Islet of Langerhans (tissue), 1 donor: ENCODE measurements at regions not wholly inside any gene's neighbourhood (a gene's known extent, or its start where the extent isn't known, plus 50 kb on each side); places are given as distances from the start of the nearest gene placed in this dataset.
"Not testable (repeated sequence)": the region's sequence is repeated elsewhere in the genome, so short reads cannot be mapped to it uniquely, and the experiment has no call there.

Source experiments
- FAIRE-seq: peaks from one replicate; lab custom pipeline; 2011; peaks lifted over from hg19 to GRCh38; lab: Jason Lieb, UNC

DNA sequence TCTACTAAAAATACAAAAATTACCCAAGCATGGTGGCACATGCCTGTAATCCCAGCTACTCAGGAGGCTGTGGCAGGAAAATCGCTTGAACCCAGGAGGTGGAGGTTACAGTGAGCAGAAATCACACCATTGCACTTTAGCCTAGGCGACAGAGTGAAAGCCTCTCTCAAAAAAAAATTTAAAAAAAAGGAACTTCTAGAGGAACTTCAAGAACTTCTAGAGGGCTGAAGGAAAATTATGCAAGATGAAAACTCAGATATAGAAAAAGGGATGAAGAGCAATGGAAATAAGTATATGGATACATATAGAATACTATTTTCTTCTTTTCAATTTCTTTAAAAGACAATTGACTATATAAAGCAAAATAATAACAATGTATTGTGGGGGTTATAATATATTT lies 51.2 kb upstream of the PRR5 start:
- FAIRE-seq = no peak

DNA sequence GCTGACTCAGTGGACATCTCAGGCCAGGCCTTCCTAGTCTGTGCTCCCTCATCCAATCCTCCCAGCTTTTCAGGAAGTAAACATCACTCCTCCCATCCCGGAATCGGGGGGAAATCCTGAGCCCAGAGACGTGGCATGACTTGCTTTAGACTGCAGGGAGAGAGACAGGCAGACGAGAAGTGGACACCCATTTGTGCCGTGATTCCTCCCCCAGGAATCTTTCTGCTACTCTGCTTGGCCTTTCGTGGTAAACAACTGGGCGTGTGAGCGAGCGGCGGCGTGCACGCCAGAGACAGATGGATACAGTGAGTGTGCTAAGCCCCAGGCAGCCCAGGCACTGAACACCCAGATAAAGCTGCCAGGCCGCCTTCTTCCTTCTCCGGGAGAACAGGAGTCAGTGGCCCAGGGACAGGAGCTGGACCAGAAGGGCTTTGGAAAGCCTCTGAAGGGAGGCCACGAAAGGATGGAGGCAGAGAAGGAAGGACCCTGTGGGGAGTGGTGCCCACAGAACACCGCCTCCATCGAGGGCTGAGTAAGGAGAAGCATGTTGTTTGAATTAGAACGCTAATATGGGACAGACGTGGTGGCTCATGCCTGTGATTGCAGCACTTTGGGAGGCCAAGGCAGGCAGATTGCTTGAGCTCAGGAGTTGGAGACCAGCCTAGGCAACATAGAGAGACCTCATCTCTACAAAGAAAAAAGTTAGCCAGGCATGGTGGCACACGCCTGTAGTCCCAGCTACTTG lies 53.0 kb upstream of the PRR5 start:
- no peak for FAIRE-seq

DNA sequence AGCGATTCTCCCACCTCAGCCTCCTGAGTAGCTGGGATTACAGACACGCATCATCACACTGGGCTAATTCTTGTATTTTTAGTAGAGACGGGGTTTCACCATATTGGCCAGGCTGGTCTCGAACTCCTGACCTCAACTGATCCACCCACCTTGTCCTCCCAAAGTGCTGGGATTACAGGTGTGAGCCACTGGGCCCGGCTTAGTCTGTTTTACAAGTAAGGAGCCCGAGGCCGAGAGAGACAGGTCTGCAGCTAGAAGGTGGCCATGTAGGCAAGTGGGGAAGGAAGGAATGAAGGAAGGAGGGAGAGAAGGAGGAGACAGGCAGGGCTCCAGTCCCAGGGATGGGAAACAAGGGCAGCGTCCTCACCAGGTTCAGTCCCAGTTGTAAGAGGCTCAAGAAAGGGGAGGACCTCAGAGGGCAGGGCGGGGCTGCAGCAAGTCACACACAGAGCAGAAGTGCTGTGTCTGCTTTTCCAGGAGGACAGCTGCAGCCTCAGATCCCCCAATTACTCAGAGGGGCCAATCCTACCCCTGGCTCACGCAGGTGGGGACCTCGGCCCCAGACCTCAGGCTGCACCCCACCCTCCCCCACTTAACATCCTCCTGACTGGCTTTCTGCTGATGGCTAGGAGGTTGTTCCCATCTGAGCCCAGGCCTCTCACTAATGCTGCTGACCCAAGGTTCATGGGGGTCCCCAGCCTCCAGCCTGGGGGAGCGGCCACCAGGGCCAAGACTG lies 53.8 kb upstream of the PRR5 start:
- no peak for FAIRE-seq

DNA sequence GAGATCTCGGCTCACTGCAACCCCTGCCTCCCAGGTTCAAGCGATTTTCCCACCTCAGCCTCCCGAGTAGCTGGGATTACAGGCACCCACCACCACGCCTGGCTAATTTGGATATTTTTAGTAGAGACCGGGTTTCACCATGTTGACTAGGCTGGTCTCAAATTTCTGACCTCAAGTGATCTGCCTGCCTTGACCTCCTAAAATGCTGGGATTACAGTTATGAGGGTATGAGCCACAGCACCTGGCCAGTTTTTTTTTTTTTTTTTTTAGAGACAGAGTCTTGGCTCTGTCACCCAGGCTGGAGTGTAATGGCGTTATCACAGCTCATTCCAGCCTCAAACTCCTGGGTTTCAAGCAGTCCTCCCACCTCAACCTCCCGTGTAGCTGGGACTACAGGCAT lies 54.9 kb upstream of the PRR5 start:
- no peak for FAIRE-seq

DNA sequence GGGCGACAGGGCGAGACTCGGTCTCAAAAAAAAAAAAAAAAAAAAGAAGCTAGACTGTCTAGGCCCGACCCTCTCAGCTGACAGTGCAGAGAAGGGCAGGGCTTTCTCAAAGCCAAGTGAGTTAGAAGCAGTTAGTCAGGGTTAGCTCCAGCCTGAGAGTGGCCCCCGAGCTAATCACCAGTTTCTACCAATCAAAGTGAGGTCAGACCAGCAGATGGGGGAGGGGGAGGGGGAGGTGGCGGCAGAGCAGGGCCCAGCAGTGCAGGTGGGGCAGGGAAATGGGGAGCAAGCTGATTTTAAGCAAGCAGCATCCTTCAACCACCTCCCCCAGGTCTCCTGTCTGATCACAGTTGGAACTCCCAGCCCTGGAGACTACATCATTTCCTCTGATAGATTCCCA lies 55.3 kb upstream of the PRR5 start:
- no peak for FAIRE-seq

DNA sequence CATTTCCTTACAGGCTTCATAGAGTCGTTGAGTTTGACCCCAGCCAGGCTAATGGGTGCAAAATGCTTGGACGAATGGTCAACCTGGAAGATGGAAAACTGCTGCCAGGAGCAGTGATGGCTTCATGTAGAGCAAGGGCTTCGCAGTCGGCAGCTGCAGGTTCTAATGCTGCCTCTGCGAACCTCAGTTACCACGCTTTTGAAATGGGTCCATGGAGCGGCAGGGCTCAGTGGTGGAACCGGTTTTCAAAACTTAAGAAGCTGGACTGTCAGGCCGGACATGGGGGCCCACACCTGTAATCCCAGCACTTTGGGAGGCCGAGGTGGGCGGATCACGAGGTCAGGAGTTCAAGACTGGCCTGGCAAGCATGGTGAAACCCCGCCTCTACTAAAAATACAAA lies 55.9 kb upstream of the PRR5 start:
- FAIRE-seq = no peak

DNA sequence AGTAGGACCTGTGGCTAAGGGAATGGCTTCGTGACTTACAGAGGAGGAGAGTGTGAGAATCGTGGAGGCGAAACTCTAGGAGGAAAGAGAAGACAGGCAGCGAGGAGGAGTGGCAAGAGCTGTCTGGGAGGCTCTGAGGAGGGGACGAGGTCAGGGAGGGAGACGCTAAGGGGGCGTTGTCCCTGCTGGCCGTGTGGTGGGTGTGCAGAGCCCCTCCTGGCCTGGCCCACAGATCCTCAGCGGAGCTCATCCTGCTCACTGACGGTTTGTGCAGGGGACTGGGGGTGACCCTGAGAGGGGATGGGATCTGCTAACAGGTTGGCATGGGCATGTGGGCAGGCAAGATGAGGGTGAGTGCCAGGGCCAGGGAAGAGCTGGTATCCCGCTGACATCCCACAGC lies 56.5 kb upstream of the PRR5 start:
- no peak for FAIRE-seq

DNA sequence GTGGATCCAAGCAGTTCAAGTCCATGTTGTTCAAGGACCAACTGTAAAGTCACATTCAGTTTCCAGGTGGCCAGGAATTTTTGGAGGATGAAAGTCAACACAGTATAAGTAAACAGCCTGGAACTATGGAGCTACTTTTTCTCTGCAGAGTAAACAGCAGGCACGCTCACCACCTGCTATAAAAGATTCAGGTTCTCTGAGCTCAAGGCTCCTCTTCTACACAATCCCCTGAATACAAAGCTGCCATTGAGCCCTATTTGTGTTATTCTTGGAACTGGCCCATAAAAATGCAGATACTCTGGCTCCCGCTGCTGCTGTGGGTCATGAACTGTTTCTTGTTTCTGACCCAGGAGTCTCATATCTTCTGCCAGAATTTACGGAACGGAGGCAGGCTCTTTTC lies 56.9 kb upstream of the PRR5 start:
- FAIRE-seq = no peak

DNA sequence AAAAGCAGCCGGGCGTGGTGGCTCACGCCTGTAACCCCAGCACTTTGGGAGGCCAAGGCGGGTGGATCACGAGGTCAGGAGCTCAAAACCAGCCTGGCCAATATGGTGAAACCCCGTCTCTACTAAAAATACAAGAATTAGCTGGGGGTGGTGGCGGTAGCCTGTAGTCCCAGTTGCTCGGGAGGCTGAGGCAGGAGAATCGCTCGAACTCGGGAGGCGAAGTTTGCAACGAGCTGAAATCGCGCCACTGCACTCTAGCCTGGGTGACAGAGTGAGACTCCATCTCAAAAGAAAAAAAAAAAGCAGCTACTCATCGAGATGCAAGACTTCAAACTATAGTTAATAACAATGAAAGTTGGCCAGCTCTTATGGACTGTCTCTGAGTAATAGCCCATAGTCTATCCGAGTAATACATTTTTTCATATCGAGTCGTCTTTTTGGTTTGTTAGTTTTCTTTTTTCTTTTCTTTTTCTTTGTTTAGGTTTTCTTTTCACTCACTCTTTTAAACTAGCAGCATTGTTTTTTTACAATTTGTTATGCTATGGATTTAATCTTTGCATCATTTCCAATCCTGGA lies 58.4 kb upstream of the PRR5 start:
- not testable (repeated sequence) for FAIRE-seq

DNA sequence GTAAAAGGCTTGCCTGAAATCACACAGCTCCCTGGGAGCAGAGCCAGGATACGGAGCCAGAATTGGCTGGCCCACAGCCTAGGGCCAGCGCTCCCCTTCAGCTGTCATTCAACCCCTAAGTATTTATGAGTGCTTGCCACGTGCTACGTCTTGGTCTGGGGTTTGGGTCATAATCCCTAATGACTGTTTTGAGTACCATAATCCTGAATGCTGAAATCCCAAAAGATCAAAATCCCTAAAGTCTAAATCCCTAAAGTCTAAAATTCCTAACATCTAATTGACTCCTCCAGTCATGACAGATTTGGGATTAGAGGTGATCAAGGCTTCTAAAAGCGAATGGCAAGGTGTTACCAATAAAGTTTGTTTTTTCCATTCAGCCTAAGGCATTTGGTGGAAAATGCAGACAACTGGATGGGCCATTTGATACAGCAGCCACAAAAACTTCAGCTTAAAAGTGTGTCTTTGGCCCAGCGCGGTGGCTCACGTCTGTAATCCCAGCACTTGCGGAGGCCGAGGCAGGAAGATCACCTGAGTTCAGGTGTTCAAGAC lies 59.8 kb upstream of the PRR5 start:
- no peak for FAIRE-seq

DNA sequence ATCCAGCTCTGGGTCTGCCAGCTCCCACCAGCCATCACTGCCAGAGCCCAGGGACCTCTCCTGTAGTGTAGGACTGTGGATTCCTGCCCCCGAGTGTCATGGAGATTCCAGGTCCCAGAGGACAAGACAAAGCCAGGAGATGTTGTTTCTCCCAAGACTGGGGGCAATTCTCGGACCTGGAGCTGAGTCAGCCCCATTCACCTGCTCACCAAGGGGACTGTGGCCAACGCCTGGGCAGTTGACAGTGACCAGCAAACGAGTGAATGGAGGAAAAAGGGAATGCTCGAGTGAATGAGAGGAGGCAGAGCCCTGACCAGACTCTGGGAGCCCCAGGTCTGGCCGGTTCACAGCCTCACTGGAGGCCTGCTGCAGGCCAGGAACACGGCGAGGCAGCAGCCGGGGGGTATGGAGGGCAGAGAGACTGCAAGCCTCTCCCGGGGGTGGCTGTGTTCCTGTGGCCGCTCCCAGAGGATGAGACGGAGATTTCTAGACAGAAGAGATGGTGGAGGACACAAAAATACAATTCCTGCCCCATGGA lies 61.3 kb upstream of the PRR5 start:
- no peak for FAIRE-seq

DNA sequence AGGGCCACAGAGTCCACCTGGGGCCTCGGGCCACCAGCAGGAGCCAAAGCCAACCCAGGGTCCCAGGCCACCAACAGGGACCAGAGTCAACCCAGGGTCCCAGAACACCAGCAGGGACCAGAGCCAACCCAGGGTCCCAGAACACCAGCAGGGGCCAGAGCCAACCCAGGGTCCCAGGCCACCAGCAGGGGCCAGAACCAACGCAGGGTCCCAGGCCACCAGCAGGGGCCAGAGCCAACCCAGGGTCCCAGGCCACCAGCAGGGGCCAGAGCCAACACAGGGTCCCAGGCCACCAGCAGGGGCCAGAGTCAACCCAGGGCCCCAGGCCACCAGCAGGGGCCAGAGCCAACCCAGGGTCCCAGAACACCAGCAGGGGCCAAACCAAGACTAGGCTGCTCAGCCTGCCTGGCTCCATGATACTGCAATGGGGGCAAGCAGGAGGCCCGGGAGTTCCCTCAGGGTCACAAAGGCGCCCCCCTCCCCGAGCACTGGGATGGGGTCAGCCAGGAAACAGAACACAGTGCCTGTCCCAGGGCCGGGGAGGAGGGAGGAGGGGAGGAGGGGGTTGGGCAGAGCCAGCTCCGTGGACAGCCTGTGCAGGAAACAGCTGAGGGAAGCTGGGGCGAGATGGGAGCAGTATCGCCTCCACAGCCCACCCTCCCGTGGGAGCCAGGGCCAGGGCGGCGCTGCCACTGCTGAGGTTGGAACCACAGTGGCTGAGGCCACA lies 62.0 kb upstream of the PRR5 start:
- no peak for FAIRE-seq

DNA sequence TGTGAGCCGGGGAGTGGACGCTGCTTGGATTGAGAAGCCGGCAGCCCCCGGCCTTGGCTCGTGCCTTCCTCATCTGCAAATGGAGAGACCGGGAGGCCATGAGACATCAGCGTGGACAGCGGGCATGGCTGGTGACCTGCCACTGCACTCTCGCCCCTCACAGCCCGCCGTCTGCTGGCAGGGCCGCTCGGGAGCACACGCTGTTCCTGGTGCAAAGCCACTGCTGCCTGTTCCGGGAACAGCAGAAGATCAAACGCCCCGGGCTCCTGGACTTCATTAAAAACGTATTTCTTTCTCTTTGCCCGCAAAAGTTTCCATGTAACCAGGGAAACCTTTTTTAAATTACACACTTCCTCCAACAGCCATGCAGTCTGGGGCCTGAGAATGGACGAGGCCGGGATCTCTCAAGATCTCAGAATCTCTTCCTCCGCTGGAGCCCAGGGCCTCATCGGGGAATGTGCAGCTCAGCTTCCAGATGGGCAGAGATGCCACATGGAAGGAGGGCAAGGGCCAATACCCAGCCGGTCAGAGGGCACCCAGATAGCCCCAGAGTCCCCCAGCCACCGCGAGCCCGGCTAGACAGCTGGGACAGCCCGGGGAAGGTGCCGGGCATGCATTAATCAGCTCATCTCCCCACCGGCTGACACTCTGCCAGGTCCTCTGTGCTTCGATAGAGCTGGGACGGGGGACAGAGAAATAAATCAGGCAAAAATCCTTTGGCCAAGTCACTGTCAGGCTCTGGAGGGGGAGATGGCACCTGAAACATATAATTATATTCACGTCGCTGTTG lies 62.8 kb upstream of the PRR5 start:
- no peak for FAIRE-seq

DNA sequence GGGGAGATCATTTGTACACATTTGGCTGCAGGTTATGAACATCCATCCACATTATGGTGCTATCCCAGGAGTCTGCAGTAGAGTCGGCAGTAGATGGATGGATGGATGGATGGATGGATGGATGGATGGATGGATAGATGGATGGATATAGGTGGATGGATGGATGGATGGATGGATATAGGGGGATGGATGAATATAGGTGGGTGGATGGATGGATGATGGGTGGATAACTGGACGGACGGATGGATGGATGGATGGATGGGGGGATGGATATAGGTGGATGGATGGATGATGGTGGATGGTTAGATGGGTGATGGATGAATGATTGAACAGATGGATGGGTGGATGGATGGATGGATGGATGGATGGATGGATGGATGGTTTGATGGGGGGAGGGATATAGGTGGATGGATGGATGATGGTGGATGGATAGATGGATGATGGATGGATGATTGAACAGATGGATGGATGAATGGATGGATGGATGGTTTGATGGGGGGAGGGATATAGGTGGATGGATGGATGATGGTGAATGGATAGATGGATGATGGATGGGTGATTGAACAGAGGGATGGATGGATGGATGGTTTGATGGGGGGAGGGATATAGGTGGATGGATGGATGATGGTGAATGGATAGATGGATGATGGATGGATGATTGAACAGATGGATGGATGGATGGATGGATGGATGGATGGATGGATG lies 65.3 kb upstream of the PRR5 start:
- not testable (repeated sequence) for FAIRE-seq

DNA sequence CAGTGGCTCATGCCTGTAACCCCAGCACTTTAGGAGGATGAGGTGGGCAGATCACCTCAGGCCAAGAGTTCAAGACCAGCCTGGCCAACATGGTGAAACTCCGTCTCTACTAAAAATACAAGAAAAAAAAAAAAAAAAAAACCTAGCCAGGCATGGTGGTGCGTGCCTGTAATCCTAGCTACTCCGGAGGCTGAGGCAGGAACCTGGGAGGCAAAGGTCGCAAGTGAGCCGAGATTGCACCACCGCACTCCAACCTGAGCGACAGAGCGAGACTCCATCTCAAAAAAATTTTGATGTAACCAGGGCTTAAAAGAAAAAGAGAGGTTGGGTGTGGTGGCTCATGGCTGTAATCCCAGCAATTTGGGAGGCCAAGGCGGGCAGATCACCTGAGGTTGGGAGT lies 66.4 kb upstream of the PRR5 start:
- not testable (repeated sequence) for FAIRE-seq

DNA sequence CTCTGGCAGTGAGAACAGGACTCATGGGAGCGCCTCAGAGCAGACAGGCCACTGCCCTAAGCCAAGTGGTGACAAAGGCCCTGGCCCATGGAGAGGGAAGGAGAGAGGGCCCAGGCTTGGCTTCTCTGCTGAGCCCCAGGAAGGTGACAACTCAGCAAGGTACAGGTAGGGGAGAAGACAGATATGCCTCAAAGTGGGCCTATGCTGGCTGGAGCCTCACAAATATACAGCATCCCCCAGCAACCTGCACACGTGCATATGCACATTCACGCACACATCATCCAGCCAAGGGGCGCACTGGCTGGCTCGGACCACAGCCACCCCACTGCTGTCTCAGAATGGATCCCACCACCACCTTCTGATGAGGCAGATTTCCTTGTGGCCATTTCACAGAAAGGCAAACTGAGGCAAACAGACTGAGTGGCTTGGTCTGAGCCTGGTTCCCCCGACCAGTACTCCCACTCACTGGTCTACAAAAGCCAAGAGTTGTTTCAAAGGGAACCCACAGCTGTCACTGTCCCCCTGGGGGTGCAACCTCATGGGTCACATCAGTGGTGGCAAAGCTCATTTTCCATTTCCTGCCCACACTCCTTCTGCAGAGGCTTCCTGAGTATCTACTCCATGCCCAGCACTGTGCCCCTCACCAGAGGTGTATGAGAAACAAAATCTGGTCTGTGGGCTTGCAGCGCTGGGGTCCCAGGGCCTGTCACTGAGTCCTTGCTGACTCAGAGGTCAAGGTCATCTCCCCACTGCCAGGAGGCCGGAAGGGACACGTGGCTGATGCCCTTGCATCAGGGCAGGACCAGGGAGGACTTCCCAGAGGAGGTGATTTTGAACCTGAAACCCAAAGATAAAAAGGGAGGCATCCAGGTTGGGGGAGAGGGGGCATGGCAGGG lies 67.3 kb upstream of the PRR5 start:
- no peak for FAIRE-seq

DNA sequence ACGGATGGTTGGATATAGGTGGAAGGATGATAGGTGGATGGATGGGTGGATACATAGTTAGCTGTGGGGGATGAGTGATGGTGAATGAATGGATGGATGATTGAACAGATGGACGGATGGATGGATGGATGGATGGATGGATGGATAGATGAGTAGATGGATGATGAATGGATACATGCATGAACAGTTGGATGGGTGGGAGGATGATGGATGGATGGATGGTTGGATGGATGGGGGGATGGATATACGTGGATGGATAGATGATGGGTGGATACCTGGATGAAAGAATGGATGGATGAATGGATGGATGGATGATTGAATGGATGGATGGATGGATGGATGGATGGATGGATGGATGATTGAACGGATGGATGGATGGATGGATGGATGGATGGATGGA lies 68.4 kb upstream of the PRR5 start:
- no peak for FAIRE-seq

DNA sequence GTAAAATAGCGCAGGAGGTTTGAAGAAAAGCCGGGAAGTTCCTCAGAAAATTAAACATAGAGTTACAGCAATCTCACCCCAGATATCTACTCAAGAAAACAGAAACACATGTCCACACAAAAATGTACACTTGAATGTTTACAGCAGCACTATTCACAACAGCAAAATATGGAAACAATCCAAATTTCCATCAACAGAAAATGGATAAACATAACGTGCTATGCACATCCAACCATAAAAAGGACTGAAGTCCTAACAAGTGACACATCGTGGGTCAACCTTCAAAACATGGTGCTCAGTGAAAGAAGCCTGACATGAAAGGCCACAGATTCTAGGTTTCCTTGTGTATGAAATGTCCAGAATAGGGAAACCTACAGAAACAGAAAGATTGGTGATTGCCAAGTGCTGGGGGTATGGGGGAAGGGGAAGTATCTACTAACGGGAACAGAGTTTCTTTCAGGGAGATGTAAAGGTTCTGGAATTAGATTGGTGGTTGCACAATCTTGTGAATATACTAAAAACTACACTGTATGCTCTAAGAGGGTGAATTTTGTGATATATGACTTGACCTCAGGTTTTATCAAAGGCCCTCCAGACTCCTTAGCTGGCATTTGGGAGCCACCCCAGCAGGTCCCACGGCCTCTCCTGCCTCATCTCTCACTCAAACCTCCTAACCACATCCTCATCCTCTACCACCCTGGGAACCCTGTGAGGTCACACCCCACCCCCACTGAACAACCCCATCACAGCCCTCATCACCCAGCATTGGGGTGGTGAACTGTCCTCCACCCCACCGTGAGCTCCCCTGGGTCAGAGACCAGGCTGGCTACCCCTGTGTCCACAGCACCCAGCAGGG lies 69.2 kb upstream of the PRR5 start:
- no peak for FAIRE-seq

DNA sequence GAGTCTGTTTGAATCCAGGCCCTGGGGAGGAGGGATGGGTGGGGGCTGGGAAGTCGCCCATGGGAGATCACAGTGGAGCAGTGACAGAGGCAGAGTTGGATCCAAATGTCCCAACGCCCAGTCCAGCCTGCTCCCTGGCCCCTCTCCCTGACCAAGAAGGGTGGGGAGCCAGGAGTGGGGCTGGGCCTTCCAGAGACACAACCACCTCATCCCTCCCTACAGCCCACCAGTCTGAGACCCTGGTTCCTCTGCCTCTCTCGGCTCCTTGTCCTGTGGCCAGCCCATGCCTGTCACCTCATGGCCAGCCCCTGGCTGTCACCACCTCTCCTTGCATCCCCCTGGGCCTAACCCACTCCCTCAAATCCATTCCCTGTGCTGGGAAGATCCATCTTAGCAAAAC lies 71.2 kb upstream of the PRR5 start:
- no peak for FAIRE-seq
